Adrenal gland (tissue), 9 donors: ENCODE measurements at regions not wholly inside any gene's neighbourhood (a gene's known extent, or its start where the extent isn't known, plus 50 kb on each side); places are given as distances from the start of the nearest gene placed in this dataset.

ENCODE experiments used
- DNase-seq, 7 donors: peaks; one replicate each; pipeline ENCODE4 v3.0.0-alpha.2; 2019 to 2020
- H3K27ac ChIP-seq, 5 donors: fragments of 200-600 bp; sonication (generic) in 4 of 5; 1 replicate in 3 of 5; 2 replicates in 2 of 5; pipeline versions ENCODE4 v1.5.1 to v1.8.0; 2016 to 2020; ENCODE audit warnings: mild to moderate bottlenecking in 1 of 5
- H3K27me3 ChIP-seq: fragments of 200-600 bp; 2 replicates; pipeline ENCODE4 v1.8.0; 2021
- H3K36me3 ChIP-seq, 2 donors: fragments of 200-600 bp; replicated peaks in 1 of 2; 1 replicate in 1 of 2; 2 replicates in 1 of 2; pipeline versions ENCODE4 v1.5.1 to v1.8.0; 2018 to 2022
- H3K4me1 ChIP-seq, 2 donors: fragments of 200-600 bp; replicated peaks in 1 of 2; 1 replicate in 1 of 2; 2 replicates in 1 of 2; pipeline versions ENCODE4 v1.5.1 to v1.8.0; 2018 to 2021
- H3K4me3 ChIP-seq, 4 donors: fragments of 200-600 bp; sonication (generic) in 3 of 4; one replicate each; pipeline ENCODE4 v1.5.1; 2016 to 2018
- H3K9me3 ChIP-seq, 3 donors: fragments of 200-600 bp; sonication (generic) in 1 of 3; replicated peaks in 1 of 3; 1 replicate in 2 of 3; 2 replicates in 1 of 3; pipeline versions ENCODE4 v1.5.1 to v1.8.0; 2016 to 2021
- POLR2A ChIP-seq, 2 donors: fragments of 450-650 bp; IDR thresholded peaks; one replicate each; pipeline ENCODE4 v1.6.1; 2017; ENCODE audit warnings: antibody characterized with exemption in 2 of 2, mild to moderate bottlenecking in 2 of 2, moderate library complexity in 1 of 2
- WGBS, 4 donors: extraction: QIAGEN DNeasy Blood & Tissue Kit in 2 of 4; methylation state at CpG; one replicate each; pipeline versions ENCODE4 v1.1.5 to v1.1.7; 2013 to 2017; 5-methylcytosine and 5-hydroxymethylcytosine counted together
- intact Hi-C, 2 donors: fragments of 100-400 bp; cut with DNase I; formaldehyde crosslinking; loops; one replicate each; pipeline versions ENCODE4 v1.14.1 to v1.15.0; 2022 to 2023
- TF ChIP-seq, protein P1 (sequence below), 6 experiments: fragments of 450-650 bp in 4 of 6; fragments of 200-600 bp in 2 of 6; sonication (generic) in 1 of 6; IDR thresholded peaks; 1 replicate in 5 of 6; 2 replicates in 1 of 6; pipeline versions ENCODE4 v1.5.1 to v1.8.0; 2016 to 2021; ENCODE audit warnings: antibody characterized with exemption in 6 of 6, mild to moderate bottlenecking in 2 of 6, moderate library complexity in 1 of 6
- donor health status: healthy with polysubstance abuse.
- donor health status: Bipolar disorder and iron deficiency.
- donor health status: DM: yes; HTN: yes; CAD: no.
- donor health status: DM: no; HTN: no; CAD: no.
- donor health status: DM: no; HTN: no; CAD: no.

DNA sequence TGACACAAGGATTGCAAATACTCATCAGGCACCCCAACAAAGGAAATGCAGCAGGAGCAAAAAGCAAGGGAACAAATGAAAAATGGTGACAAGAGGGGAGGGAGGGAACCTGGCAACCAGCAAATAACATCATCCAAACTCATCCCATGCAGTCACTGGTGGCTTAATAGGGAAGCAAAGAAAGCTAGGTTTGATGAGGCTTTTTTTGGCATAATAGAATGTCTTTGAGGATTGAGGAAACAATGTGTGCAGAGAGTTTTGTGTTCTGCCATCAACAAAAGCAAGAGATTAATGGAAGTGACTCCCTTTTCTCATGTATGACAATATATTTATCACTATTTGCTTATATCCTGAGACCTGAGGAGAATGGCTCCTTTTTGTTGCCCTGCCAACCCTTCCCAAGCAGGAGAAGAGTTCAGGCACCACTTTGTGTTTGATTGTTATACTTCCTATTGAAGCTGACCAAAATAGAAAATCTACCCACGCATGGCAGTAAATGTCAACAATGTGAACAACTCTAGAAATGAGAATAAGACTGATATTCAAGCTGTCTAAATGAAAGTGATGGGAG, 375.7 kb downstream of the CAAP1 start:
- Histone ChIP-seq H3K4me1 (no peaks in the 10 kb centered on the region), H3K27ac (no peak overlapping the region), H3K36me3 (no peaks in the 10 kb centered on the region), H3K27me3 (no peaks in the 10 kb centered on the region), H3K4me3 (no peak overlapping the region), H3K9me3 (no peaks in the 10 kb centered on the region)
- DNase-seq = no peak
- TF ChIP-seq POLR2A (IDR thresholded peaks at IDR 0.05) = no peak
- TF ChIP-seq, protein P1, sequence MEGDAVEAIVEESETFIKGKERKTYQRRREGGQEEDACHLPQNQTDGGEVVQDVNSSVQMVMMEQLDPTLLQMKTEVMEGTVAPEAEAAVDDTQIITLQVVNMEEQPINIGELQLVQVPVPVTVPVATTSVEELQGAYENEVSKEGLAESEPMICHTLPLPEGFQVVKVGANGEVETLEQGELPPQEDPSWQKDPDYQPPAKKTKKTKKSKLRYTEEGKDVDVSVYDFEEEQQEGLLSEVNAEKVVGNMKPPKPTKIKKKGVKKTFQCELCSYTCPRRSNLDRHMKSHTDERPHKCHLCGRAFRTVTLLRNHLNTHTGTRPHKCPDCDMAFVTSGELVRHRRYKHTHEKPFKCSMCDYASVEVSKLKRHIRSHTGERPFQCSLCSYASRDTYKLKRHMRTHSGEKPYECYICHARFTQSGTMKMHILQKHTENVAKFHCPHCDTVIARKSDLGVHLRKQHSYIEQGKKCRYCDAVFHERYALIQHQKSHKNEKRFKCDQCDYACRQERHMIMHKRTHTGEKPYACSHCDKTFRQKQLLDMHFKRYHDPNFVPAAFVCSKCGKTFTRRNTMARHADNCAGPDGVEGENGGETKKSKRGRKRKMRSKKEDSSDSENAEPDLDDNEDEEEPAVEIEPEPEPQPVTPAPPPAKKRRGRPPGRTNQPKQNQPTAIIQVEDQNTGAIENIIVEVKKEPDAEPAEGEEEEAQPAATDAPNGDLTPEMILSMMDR (IDR thresholded peaks at IDR 0.05) = no peak
- WGBS, 4 donors = 56 to 71% (median 65%) methylated on average over 1 of the region's 1 CpG
- intact Hi-C loops = no loop called here

DNA sequence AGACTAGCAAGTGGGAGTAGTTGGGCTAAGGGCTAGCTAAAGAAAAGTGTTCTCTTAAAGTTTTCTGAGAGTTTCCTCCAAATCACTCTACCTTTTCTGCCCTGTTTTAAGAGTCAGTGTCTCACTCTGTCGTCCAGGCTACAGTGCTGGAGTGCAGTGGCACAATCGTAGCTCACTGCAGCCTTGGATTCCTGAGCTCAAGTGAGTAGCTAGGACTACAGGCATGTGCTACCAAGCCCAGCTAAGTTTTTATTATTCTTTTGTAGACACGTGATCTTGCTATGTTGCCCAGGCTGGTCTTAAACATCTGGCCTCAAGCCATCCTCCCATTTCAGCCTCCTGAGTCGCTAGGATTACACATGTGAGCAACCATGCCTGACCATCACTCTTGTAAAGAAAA, 378.9 kb downstream of the CAAP1 start:
- H3K4me3 ChIP-seq = no peak overlapping the region
- no peaks in the 10 kb centered on the region for H3K4me1 ChIP-seq
- H3K9me3 ChIP-seq = no peaks in the 10 kb centered on the region
- H3K27ac ChIP-seq = no peak overlapping the region
- H3K27me3 ChIP-seq = no peaks in the 10 kb centered on the region
- no peaks in the 10 kb centered on the region for H3K36me3 ChIP-seq
- intact Hi-C loops = no loop called here
- no peak for TF ChIP-seq POLR2A (IDR thresholded peaks at IDR 0.05)
- TF ChIP-seq, protein P1 (IDR thresholded peaks at IDR 0.05) = no peak
- 62 to 74% (median 63%) methylated on average over 4 of the region's 4 CpGs for WGBS, 4 donors
- no peak for DNase-seq

DNA sequence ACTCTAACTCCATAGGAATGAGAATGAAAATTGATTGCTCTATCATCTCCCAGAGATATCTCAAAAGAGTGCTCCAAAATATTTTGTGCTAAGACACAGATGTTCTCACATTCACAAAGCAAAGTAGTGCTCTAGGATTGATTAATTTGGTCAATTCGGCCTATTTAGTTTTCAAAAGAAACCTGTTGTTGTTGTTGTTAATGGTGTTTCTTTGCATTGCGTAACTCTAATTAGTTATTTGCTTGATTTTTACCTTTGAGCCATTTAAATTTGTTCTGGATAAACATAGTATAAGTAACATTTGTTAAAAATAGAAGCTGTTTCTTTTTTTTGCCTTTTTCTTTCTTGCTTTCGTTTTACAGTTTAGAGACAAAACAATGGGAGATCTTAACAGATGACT, 382.5 kb downstream of the CAAP1 start:
- no peak overlapping the region for H3K4me3 ChIP-seq
- peaks cover 5% of the 10 kb centered on the region for H3K27me3 ChIP-seq
- 48 to 71% (median 53%) methylated on average over 3 of the region's 3 CpGs for WGBS, 4 donors
- H3K27ac ChIP-seq = no peak overlapping the region
- no peak for DNase-seq
- intact Hi-C loops = no loop called here
- H3K36me3 ChIP-seq = no peaks in the 10 kb centered on the region
- no peaks in the 10 kb centered on the region for H3K9me3 ChIP-seq
- no peaks in the 10 kb centered on the region for H3K4me1 ChIP-seq
- TF ChIP-seq, protein P1 (IDR thresholded peaks at IDR 0.05) = no peak
- no peak for TF ChIP-seq POLR2A (IDR thresholded peaks at IDR 0.05)

DNA sequence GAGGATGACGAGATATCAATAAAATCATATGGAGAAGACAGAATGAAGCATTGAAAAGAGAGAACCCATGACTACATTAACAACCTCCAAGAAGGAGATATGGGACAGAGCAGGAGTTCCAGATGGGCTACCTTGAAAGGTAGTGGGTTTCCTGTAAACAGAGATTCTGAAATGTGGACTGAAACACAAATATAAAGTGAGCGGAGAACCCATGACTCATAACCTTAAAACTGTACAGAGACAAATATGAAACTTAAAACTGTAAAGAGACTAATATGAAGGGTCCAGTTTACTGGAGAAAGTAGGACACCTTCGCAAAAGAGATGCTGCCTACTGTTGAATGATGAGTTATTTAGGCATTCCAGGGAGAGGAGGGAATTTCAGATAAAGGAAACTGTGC, 383.7 kb downstream of the CAAP1 start:
- intact Hi-C loops = no loop called here

More for the DNA sequence above, 383.7 kb downstream of the CAAP1 start:
- no peak for DNase-seq
- Histone ChIP-seq H3K9me3 (no peaks in the 10 kb centered on the region), H3K27me3 (peaks cover 5% of the 10 kb centered on the region), H3K4me1 (no peaks in the 10 kb centered on the region), H3K4me3 (no peak overlapping the region), H3K27ac (no peak overlapping the region), H3K36me3 (no peaks in the 10 kb centered on the region)
- WGBS, 4 donors = 72 to 87% (median 82%) methylated on average over 3 of the region's 3 CpGs
- no peak for TF ChIP-seq POLR2A (IDR thresholded peaks at IDR 0.05)
- TF ChIP-seq, protein P1 (IDR thresholded peaks at IDR 0.05) = no peak
